ENCODE measurements at regions not wholly inside any gene's neighbourhood (a gene's known extent, or its start where the extent isn't known, plus 50 kb on each side); places are given as distances from the start of the nearest gene placed in this dataset.

GRCh38 chr9:115495052-115495635 is 377.2 kb upstream of the TNC start (continued):
- no peak for TF ChIP-seq ZFP41 (CRISPR knock-in tag; IDR thresholded peaks at IDR 0.05; ENCODE audit: borderline replicate concordance)
- TF ChIP-seq CSRNP1 (CRISPR knock-in tag; IDR thresholded peaks at IDR 0.05) = no peak
- TF ChIP-seq ZFY (CRISPR knock-in tag; IDR thresholded peaks at IDR 0.05) = no peak
- no peak for TF ChIP-seq ISX (CRISPR knock-in tag; conservative IDR thresholded peaks at IDR 0.05)
- TF ChIP-seq NFKBIZ (CRISPR knock-in tag; IDR thresholded peaks at IDR 0.05) = 0 out of 2 replicates have a peak, but pooled peaks have one; percentile 56
- TF ChIP-seq THAP11 (CRISPR knock-in tag; IDR thresholded peaks at IDR 0.05) = peak; percentile 55; the same call in 1 of the 2 replicates
- TF ChIP-seq ZNF414 (CRISPR knock-in tag; IDR thresholded peaks at IDR 0.05) = no peak
- peak; percentile 76 for TF ChIP-seq MEF2D (CRISPR knock-in tag; IDR thresholded peaks at IDR 0.05)
- no peak for TF ChIP-seq ELF4 (CRISPR knock-in tag; IDR thresholded peaks at IDR 0.05; ENCODE audit: borderline replicate concordance)
- TF ChIP-seq MZF1 (CRISPR knock-in tag; IDR thresholded peaks at IDR 0.05; ENCODE audit: borderline replicate concordance) = no peak
- no peak for TF ChIP-seq POLR2G (IDR thresholded peaks at IDR 0.05; ENCODE audit: low read depth, low read length)
- no peak for TF ChIP-seq MLLT10 (CRISPR knock-in tag; IDR thresholded peaks at IDR 0.05)
- TF ChIP-seq ZNF746 (CRISPR knock-in tag; IDR thresholded peaks at IDR 0.05) = no peak
- no peak for TF ChIP-seq ZFP36 (IDR thresholded peaks at IDR 0.05; ENCODE audit: borderline replicate concordance, low read depth, low read length, partially characterized antibody)
- no peak for TF ChIP-seq TGIF2 (CRISPR knock-in tag; IDR thresholded peaks at IDR 0.05)
